ENCODE measurements at regions not wholly inside any gene's neighbourhood (a gene's known extent, or its start where the extent isn't known, plus 50 kb on each side); places are given as distances from the start of the nearest gene placed in this dataset.

DNA sequence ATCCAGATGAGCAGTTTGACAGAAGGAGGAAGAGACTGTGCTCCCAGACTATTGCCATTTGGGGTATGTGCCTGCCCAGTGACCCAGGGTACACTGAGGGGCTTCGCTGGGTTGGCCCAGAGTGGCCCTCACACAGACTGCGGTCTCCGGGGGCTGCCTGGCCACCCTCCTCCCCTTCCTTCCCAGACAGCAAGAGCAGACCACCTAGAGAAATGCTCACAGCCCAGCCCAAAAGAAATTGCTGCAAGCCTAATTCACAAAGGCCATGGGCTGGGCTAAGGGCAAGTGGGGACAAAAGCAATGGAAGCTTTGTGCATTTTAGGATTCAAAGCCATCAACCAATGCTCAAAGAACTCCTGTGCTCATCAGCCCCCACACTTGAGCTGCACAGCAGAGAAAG, 277.6 kb downstream of the CDC5L start:
- no peak overlapping the region for H3K4me3 ChIP-seq (ENCODE audit: insufficient read depth, low read depth, low read length)
- H3K4me1 ChIP-seq (ENCODE audit: control insufficient read depth, insufficient read depth, low read length) = peaks cover 62% of the 10 kb centered on the region
- WGBS, 2 experiments = 84 to 92% methylated on average over 3 of the region's 3 CpGs
- H3K36me3 ChIP-seq (ENCODE audit: control insufficient read depth, insufficient read depth, low read length) = no peaks in the 10 kb centered on the region
- H3K9me3 ChIP-seq (ENCODE audit: control insufficient read depth, low read length) = no peaks in the 10 kb centered on the region
- H3K27ac ChIP-seq (ENCODE audit: insufficient read depth, low read depth, low read length, poor library complexity, severe bottlenecking) = no peak overlapping the region
- peaks cover 5% of the 10 kb centered on the region for H3K27me3 ChIP-seq (ENCODE audit: control insufficient read depth, insufficient read depth, low read length, poor library complexity, severe bottlenecking)

DNA sequence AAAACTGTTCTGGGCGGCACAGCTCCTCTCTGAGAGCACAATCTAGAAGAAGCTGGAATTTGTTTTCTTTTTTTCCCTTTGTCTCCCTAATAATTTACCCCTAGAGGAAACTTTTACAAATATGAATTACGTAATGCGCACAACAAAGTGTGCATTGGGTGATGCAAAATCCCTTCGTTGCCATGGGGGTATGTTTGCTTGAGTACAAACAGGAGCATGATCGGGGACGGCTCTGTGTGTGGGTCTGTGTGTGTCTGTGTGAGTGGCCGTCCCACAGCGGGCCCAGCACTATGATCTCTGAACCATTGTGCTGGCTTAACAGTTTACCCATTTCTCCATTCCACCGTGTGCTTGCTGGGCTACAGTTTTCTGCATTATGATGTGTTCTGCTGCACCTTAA, 278.2 kb downstream of the CDC5L start:
- no peak overlapping the region for H3K4me3 ChIP-seq (ENCODE audit: insufficient read depth, low read depth, low read length)
- H3K27ac ChIP-seq (ENCODE audit: insufficient read depth, low read depth, low read length, poor library complexity, severe bottlenecking) = no peak overlapping the region
- no peaks in the 10 kb centered on the region for H3K9me3 ChIP-seq (ENCODE audit: control insufficient read depth, low read length)
- peaks cover 62% of the 10 kb centered on the region for H3K4me1 ChIP-seq (ENCODE audit: control insufficient read depth, insufficient read depth, low read length)
- no peaks in the 10 kb centered on the region for H3K36me3 ChIP-seq (ENCODE audit: control insufficient read depth, insufficient read depth, low read length)
- 93 to 96% methylated on average over 9 of the region's 9 CpGs for WGBS, 2 experiments
- H3K27me3 ChIP-seq (ENCODE audit: control insufficient read depth, insufficient read depth, low read length, poor library complexity, severe bottlenecking) = peaks cover 5% of the 10 kb centered on the region

DNA sequence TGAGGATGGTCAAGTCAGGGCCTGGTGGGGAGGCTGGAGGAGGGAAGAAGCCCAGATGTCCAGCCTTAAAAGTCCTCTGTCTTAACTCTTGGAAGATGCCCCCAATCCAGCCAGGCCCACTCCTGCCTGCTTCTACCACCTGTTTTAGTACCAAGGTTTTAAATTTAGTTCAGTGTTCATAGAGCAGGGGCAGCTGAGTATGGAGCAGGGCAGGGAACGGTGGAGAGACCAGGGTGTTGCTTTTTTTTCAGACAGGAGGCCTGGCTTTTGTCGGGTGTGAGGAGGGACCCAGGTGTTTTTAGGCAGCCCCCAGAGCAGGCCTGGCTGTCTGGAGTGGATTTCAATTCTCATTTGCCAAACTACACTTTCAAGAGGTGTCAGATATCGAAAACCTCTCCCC, 278.8 kb downstream of the CDC5L start:
- Histone ChIP-seq H3K4me3 (ENCODE audit: insufficient read depth, low read depth, low read length) (no peak overlapping the region), H3K27ac (ENCODE audit: insufficient read depth, low read depth, low read length, poor library complexity, severe bottlenecking) (no peak overlapping the region), H3K36me3 (ENCODE audit: control insufficient read depth, insufficient read depth, low read length) (no peaks in the 10 kb centered on the region), H3K27me3 (ENCODE audit: control insufficient read depth, insufficient read depth, low read length, poor library complexity, severe bottlenecking) (no peaks in the 10 kb centered on the region), H3K4me1 (ENCODE audit: control insufficient read depth, insufficient read depth, low read length) (peaks cover 62% of the 10 kb centered on the region), H3K9me3 (ENCODE audit: control insufficient read depth, low read length) (no peaks in the 10 kb centered on the region)
- WGBS, 2 experiments = 90 to 95% methylated on average over 3 of the region's 3 CpGs

- H3K27me3 ChIP-seq (ENCODE audit: control insufficient read depth, insufficient read depth, low read length, poor library complexity, severe bottlenecking) = no peaks in the 10 kb centered on the region
- H3K36me3 ChIP-seq (ENCODE audit: control insufficient read depth, insufficient read depth, low read length) = no peaks in the 10 kb centered on the region
- H3K4me1 ChIP-seq (ENCODE audit: control insufficient read depth, insufficient read depth, low read length) = peaks cover 58% of the 10 kb centered on the region
- WGBS, 2 experiments = 18 to 34% methylated on average over 3 of the region's 3 CpGs
- H3K4me3 ChIP-seq (ENCODE audit: insufficient read depth, low read depth, low read length) = no peak overlapping the region
- no peaks in the 10 kb centered on the region for H3K9me3 ChIP-seq (ENCODE audit: control insufficient read depth, low read length)
- H3K27ac ChIP-seq (ENCODE audit: insufficient read depth, low read depth, low read length, poor library complexity, severe bottlenecking) = no peak overlapping the region
Measured at GRCh38 chr6:44667226-44667625, 279.7 kb downstream of the CDC5L start.

GRCh38 chr6:44667668-44668390, 280.3 kb downstream of the CDC5L start:
- no peak overlapping the region for H3K4me3 ChIP-seq (ENCODE audit: insufficient read depth, low read depth, low read length)
- H3K27me3 ChIP-seq (ENCODE audit: control insufficient read depth, insufficient read depth, low read length, poor library complexity, severe bottlenecking) = no peaks in the 10 kb centered on the region
- H3K27ac ChIP-seq (ENCODE audit: insufficient read depth, low read depth, low read length, poor library complexity, severe bottlenecking) = no peak overlapping the region
- H3K4me1 ChIP-seq (ENCODE audit: control insufficient read depth, insufficient read depth, low read length) = peaks cover 56% of the 10 kb centered on the region
- H3K36me3 ChIP-seq (ENCODE audit: control insufficient read depth, insufficient read depth, low read length) = no peaks in the 10 kb centered on the region
- no peaks in the 10 kb centered on the region for H3K9me3 ChIP-seq (ENCODE audit: control insufficient read depth, low read length)
- 32 to 39% methylated on average over 9 of the region's 9 CpGs for WGBS, 2 experiments

- Histone ChIP-seq H3K27ac (ENCODE audit: insufficient read depth, low read depth, low read length, poor library complexity, severe bottlenecking) (no peak overlapping the region), H3K9me3 (ENCODE audit: control insufficient read depth, low read length) (no peaks in the 10 kb centered on the region), H3K4me3 (ENCODE audit: insufficient read depth, low read depth, low read length) (no peak overlapping the region), H3K4me1 (ENCODE audit: control insufficient read depth, insufficient read depth, low read length) (peaks cover 50% of the 10 kb centered on the region), H3K36me3 (ENCODE audit: control insufficient read depth, insufficient read depth, low read length) (no peaks in the 10 kb centered on the region), H3K27me3 (ENCODE audit: control insufficient read depth, insufficient read depth, low read length, poor library complexity, severe bottlenecking) (no peaks in the 10 kb centered on the region)
- WGBS, 2 experiments = 69% methylated on average over 8 of the region's 8 CpGs
Measured at GRCh38 chr6:44668391-44668930, 281.0 kb downstream of the CDC5L start.

DNA sequence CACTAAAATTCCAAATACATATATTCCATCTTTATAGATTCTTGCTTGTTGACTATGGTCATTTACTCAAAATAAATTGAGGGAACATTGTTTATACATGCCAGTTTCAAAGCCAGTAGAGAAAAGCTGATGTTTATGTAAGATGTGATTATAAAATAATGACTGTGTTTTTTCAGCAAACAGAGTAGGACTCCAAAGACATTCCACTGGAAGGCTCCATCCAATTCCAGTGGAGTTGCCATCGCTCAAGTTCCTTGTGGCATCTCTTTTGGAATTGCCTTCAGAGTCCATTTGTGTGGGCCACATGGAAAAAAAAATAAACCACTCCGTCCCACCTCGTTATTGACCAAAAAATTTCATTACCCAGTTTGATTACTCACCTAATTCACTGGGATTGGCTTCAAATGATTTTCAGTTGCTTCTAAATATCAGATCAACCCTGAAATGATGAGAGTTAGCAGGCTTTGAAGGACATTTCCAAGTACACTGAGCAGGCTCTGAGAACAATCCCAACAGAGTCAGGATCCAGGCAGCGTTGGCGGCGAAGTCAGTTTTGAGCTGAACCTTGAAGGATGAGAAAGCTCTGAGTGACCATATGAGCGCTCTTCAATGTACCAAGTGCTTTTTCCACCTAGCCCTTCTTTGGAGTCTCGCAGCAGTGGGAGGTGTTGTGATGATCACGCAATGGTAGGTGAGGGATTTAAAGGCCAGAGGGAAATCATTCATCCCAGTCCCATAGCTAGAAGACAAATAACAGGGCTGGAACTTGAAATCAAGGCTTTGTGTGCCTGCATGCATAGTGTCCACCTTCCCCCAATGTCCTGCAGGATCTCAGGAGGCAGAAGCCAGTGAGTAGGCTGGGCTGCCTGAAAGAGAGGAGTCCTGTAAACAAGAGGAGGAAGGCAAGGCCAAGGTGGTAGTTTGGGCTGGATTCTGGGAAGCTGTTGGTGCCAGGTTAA, 281.7 kb downstream of the CDC5L start:
- Histone ChIP-seq H3K36me3 (ENCODE audit: control insufficient read depth, insufficient read depth, low read length) (no peaks in the 10 kb centered on the region), H3K4me3 (ENCODE audit: insufficient read depth, low read depth, low read length) (no peak overlapping the region), H3K27me3 (ENCODE audit: control insufficient read depth, insufficient read depth, low read length, poor library complexity, severe bottlenecking) (no peaks in the 10 kb centered on the region), H3K9me3 (ENCODE audit: control insufficient read depth, low read length) (no peaks in the 10 kb centered on the region), H3K4me1 (ENCODE audit: control insufficient read depth, insufficient read depth, low read length) (peaks cover 42% of the 10 kb centered on the region), H3K27ac (ENCODE audit: insufficient read depth, low read depth, low read length, poor library complexity, severe bottlenecking) (no peak overlapping the region)
- WGBS, 2 experiments = 96 to 97% methylated on average over 9 of the region's 9 CpGs

DNA sequence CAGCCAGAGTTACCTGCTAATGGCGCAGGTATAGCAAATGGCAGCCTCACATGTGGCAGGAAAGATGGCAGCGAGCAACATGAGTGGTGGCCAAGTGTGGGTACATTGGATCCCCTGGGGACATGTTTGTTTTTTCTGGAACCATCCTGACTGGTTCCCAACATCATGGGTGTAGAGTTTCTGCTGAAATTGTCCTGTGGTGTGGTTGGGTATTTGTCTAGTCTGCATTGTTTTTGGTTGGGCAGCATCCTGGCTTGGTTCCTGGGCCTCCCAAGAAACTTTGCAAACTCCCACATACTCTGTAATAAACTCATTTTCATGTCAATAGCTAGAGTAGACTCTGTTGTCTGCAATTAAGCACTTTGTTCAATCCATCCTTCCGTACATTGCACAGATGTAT, 282.6 kb downstream of the CDC5L start:
- WGBS, 2 experiments = 94 to 97% methylated on average over 3 of the region's 3 CpGs
- Histone ChIP-seq H3K4me3 (ENCODE audit: insufficient read depth, low read depth, low read length) (no peak overlapping the region), H3K27ac (ENCODE audit: insufficient read depth, low read depth, low read length, poor library complexity, severe bottlenecking) (no peak overlapping the region), H3K36me3 (ENCODE audit: control insufficient read depth, insufficient read depth, low read length) (no peaks in the 10 kb centered on the region), H3K4me1 (ENCODE audit: control insufficient read depth, insufficient read depth, low read length) (peaks cover 37% of the 10 kb centered on the region), H3K27me3 (ENCODE audit: control insufficient read depth, insufficient read depth, low read length, poor library complexity, severe bottlenecking) (no peaks in the 10 kb centered on the region), H3K9me3 (ENCODE audit: control insufficient read depth, low read length) (no peaks in the 10 kb centered on the region)

DNA sequence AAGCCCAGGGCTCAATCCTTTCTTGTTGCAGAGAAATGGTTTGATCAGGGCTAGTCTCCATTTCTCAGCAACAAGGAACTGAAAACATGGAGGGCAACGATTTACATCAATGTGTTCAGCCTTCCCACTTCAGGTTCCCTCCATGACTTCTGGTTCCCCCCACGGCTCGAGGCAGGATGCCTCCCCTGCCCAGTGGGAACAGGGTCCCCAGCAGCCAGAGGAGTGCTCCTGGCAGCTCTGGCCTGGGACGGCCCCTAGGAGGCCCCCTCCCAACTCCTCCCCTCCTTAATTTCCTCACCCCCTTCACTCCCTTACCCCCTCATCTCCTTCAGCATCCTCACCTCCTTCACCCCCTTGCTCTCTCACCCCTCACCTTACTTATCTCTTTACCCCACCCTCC, 283.8 kb downstream of the CDC5L start:
- Histone ChIP-seq H3K9me3 (ENCODE audit: control insufficient read depth, low read length) (no peaks in the 10 kb centered on the region), H3K4me1 (ENCODE audit: control insufficient read depth, insufficient read depth, low read length) (peaks cover 31% of the 10 kb centered on the region), H3K4me3 (ENCODE audit: insufficient read depth, low read depth, low read length) (no peak overlapping the region), H3K27ac (ENCODE audit: insufficient read depth, low read depth, low read length, poor library complexity, severe bottlenecking) (no peak overlapping the region), H3K36me3 (ENCODE audit: control insufficient read depth, insufficient read depth, low read length) (no peaks in the 10 kb centered on the region), H3K27me3 (ENCODE audit: control insufficient read depth, insufficient read depth, low read length, poor library complexity, severe bottlenecking) (no peaks in the 10 kb centered on the region)
- 71 to 77% methylated on average over 4 of the region's 4 CpGs for WGBS, 2 experiments

GRCh38 chr6:44672086-44672485, 284.6 kb downstream of the CDC5L start:
- no peaks in the 10 kb centered on the region for H3K36me3 ChIP-seq (ENCODE audit: control insufficient read depth, insufficient read depth, low read length)
- no peak overlapping the region for H3K4me3 ChIP-seq (ENCODE audit: insufficient read depth, low read depth, low read length)
- H3K9me3 ChIP-seq (ENCODE audit: control insufficient read depth, low read length) = no peaks in the 10 kb centered on the region
- no peaks in the 10 kb centered on the region for H3K27me3 ChIP-seq (ENCODE audit: control insufficient read depth, insufficient read depth, low read length, poor library complexity, severe bottlenecking)
- no peak overlapping the region for H3K27ac ChIP-seq (ENCODE audit: insufficient read depth, low read depth, low read length, poor library complexity, severe bottlenecking)
- WGBS, 2 experiments = 77 to 88% methylated on average over 3 of the region's 3 CpGs
- H3K4me1 ChIP-seq (ENCODE audit: control insufficient read depth, insufficient read depth, low read length) = peaks cover 23% of the 10 kb centered on the region
